Prostate gland (tissue), 2 donors: ENCODE measurements at regions not wholly inside any gene's neighbourhood (a gene's known extent, or its start where the extent isn't known, plus 50 kb on each side); places are given as distances from the start of the nearest gene placed in this dataset.

Source experiments
- DNase-seq: peaks from one replicate; pipeline ENCODE4 v3.0.0-alpha.2; 2019; ENCODE audit warnings: low spot score
- H3K27ac ChIP-seq, 2 donors: fragments of 200-600 bp; sonication (generic); 2 replicates each; pipeline ENCODE4 v1.5.1; 2017 to 2019
- H3K27me3 ChIP-seq: fragments of 200-600 bp; sonication (generic); replicated peaks from 2 replicates; pipeline ENCODE4 v1.5.1; 2019; ENCODE audit not compliant: insufficient read depth
- H3K36me3 ChIP-seq, 2 donors: fragments of 200-600 bp; sonication (generic); 1 replicate in 1 of 2; 2 replicates in 1 of 2; pipeline versions ENCODE4 v1.5.1 to v1.8.1; 2017 to 2019
- H3K4me1 ChIP-seq: fragments of 200-600 bp; sonication (generic); replicated peaks from 2 replicates; pipeline ENCODE4 v1.5.1; 2019
- H3K4me3 ChIP-seq, 2 donors: fragments of 200-600 bp; sonication (generic); 2 replicates each; pipeline ENCODE4 v1.5.1; 2017 to 2019
- H3K9me3 ChIP-seq: fragments of 200-600 bp; sonication (generic); 2 replicates; pipeline ENCODE4 v1.5.1; 2017
- POLR2A ChIP-seq: fragments of 450-650 bp; IDR thresholded peaks from one replicate; pipeline ENCODE4 v1.6.1; 2016; ENCODE audit warnings: antibody characterized with exemption, mild to moderate bottlenecking
- POLR2AphosphoS5 ChIP-seq: sonication (generic); formaldehyde crosslinking; IDR thresholded peaks from one replicate; pipeline ENCODE4 v1.6.1; 2017; ENCODE audit warnings: antibody characterized with exemption
- WGBS: methylation state at CpG from one replicate; pipeline ENCODE4 v1.1.5; 2018; 5-methylcytosine and 5-hydroxymethylcytosine counted together
- intact Hi-C: fragments of 100-400 bp; cut with DNase I; formaldehyde crosslinking; loops from one replicate; pipeline ENCODE4 v1.14.2; 2022
- TF ChIP-seq, protein P1 (sequence below), 4 experiments: fragments of 200-600 bp in 2 of 4; fragments of 450-650 bp in 2 of 4; sonication (generic) in 2 of 4; IDR thresholded peaks; 1 replicate in 3 of 4; 2 replicates in 1 of 4; pipeline ENCODE4 v1.5.1; 2016 to 2019; ENCODE audit warnings: antibody characterized with exemption in 4 of 4, mild to moderate bottlenecking in 2 of 4, moderate library complexity in 2 of 4

DNA sequence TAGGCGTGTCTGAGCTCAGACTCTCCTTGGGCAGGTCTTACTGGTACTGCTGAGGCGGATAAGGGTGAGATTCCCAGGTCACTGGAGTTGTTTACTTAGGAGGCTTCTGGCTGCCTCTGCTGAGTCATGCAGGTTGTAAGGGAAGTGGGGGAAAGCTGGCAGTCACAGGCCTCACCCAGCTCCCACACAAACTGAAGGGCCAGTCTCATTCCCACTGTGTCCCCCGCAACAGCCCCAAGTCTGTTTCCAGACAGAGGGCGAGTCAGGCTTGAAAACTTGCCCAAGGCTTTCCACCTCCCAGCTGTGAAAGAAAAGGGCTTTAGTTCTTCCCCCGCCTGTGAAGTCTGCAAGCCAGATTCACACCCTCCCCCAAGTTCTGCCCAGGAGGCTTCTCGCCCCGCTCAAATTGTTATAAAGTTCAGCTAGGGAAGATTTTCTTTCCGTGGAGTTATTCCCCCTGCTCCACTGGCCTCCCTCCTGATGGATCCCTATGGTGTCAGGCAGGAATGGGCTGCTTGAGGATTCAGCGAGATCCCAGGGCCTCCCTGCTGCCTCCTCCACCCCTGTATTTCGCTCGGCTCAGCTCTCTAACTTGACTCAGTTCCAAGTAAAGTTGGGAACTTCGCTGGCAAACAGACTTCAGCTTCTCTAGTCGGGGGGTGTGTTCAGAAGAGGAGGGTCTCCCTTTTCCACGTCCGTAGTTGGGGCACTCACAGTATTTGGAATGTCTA lies 248.6 kb downstream of the NR4A2 start:
- no peak overlapping the region for H3K4me3 ChIP-seq
- intact Hi-C loops = no loop called here
- no peaks in the 10 kb centered on the region for H3K9me3 ChIP-seq
- H3K27me3 ChIP-seq = no peaks in the 10 kb centered on the region
- TF ChIP-seq, protein P1, sequence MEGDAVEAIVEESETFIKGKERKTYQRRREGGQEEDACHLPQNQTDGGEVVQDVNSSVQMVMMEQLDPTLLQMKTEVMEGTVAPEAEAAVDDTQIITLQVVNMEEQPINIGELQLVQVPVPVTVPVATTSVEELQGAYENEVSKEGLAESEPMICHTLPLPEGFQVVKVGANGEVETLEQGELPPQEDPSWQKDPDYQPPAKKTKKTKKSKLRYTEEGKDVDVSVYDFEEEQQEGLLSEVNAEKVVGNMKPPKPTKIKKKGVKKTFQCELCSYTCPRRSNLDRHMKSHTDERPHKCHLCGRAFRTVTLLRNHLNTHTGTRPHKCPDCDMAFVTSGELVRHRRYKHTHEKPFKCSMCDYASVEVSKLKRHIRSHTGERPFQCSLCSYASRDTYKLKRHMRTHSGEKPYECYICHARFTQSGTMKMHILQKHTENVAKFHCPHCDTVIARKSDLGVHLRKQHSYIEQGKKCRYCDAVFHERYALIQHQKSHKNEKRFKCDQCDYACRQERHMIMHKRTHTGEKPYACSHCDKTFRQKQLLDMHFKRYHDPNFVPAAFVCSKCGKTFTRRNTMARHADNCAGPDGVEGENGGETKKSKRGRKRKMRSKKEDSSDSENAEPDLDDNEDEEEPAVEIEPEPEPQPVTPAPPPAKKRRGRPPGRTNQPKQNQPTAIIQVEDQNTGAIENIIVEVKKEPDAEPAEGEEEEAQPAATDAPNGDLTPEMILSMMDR (IDR thresholded peaks at IDR 0.05) = no peak
- TF ChIP-seq POLR2AphosphoS5 = no peak
- no peak for TF ChIP-seq POLR2A
- H3K27ac ChIP-seq = no peak overlapping the region
- WGBS = 84% methylated on average over 15 of the region's 15 CpGs
- H3K4me1 ChIP-seq = no peaks in the 10 kb centered on the region
- no peaks in the 10 kb centered on the region for H3K36me3 ChIP-seq
- DNase-seq = no peak

- intact Hi-C loops = no loop called here
- 96% methylated on average over 2 of the region's 2 CpGs for WGBS
- H3K4me1 ChIP-seq = no peaks in the 10 kb centered on the region
- no peak overlapping the region for H3K4me3 ChIP-seq
- DNase-seq = no peak
- no peaks in the 10 kb centered on the region for H3K27me3 ChIP-seq
- no peaks in the 10 kb centered on the region for H3K9me3 ChIP-seq
- no peaks in the 10 kb centered on the region for H3K36me3 ChIP-seq
- no peak overlapping the region for H3K27ac ChIP-seq
- TF ChIP-seq, protein P1 (IDR thresholded peaks at IDR 0.05) = no peak
- TF ChIP-seq POLR2A = no peak
- no peak for TF ChIP-seq POLR2AphosphoS5
These were observed 252.7 kb downstream of the NR4A2 start for GRCh38 chr2:156079845-156080244.

- 54% methylated on average over 1 of the region's 1 CpG for WGBS
- intact Hi-C loops = no loop called here
- no peak for DNase-seq
- H3K27me3 ChIP-seq = no peaks in the 10 kb centered on the region
- no peak overlapping the region for H3K4me3 ChIP-seq
- H3K4me1 ChIP-seq = no peaks in the 10 kb centered on the region
- no peak for TF ChIP-seq POLR2AphosphoS5
- no peak for TF ChIP-seq POLR2A
- TF ChIP-seq, protein P1 (IDR thresholded peaks at IDR 0.05) = no peak
- no peaks in the 10 kb centered on the region for H3K9me3 ChIP-seq
- H3K36me3 ChIP-seq = no peaks in the 10 kb centered on the region
- no peak overlapping the region for H3K27ac ChIP-seq
These were observed 255.3 kb downstream of the NR4A2 start for GRCh38 chr2:156077041-156077742.

DNA sequence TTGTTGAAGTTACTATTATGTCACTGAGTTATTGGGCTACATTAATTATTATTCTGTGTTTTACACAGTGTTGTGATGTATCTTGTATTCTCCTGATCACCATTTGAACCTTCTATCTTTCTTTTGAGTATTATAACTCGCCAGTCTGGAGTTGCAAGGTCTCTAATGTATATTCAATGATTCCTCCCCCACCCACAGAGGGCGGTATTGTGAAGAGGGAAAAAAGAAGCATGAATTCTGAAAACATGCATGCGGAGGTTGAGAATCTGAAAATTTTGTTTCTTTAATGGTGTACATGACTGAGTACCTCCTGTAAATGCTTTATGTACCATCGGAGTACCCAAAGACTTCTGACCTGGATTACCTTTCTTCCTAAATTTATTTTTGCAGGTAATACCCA lies 266.6 kb downstream of the NR4A2 start:
- no peaks in the 10 kb centered on the region for H3K27me3 ChIP-seq
- no peak overlapping the region for H3K4me3 ChIP-seq
- no peaks in the 10 kb centered on the region for H3K36me3 ChIP-seq
- no peaks in the 10 kb centered on the region for H3K4me1 ChIP-seq
- TF ChIP-seq POLR2AphosphoS5 (no peak), POLR2A (no peak)
- TF ChIP-seq, protein P1 (IDR thresholded peaks at IDR 0.05) = no peak
- intact Hi-C loops = no loop called here
- DNase-seq = no peak
- 90% methylated on average over 4 of the region's 4 CpGs for WGBS
- no peaks in the 10 kb centered on the region for H3K9me3 ChIP-seq
- no peak overlapping the region for H3K27ac ChIP-seq

GRCh38 chr2:156064540-156064939 lies 268.0 kb downstream of the NR4A2 start:
- Histone ChIP-seq H3K4me1 (no peaks in the 10 kb centered on the region), H3K36me3 (no peaks in the 10 kb centered on the region), H3K4me3 (no peak overlapping the region), H3K27me3 (no peaks in the 10 kb centered on the region), H3K9me3 (no peaks in the 10 kb centered on the region), H3K27ac (peak overlapping the region in 1 of 2 donors; percentile 38)
- 18% methylated on average over 1 of the region's 1 CpG for WGBS
- TF ChIP-seq POLR2A = no peak
- peak; percentile 77 for TF ChIP-seq POLR2AphosphoS5
- TF ChIP-seq, protein P1 (IDR thresholded peaks at IDR 0.05) = no peak
- intact Hi-C loops = no loop called here
- peak; percentile 45 for DNase-seq
